ENCODE measurements at regions not wholly inside any gene's neighbourhood (a gene's known extent, or its start where the extent isn't known, plus 50 kb on each side); places are given as distances from the start of the nearest gene placed in this dataset.

DNA sequence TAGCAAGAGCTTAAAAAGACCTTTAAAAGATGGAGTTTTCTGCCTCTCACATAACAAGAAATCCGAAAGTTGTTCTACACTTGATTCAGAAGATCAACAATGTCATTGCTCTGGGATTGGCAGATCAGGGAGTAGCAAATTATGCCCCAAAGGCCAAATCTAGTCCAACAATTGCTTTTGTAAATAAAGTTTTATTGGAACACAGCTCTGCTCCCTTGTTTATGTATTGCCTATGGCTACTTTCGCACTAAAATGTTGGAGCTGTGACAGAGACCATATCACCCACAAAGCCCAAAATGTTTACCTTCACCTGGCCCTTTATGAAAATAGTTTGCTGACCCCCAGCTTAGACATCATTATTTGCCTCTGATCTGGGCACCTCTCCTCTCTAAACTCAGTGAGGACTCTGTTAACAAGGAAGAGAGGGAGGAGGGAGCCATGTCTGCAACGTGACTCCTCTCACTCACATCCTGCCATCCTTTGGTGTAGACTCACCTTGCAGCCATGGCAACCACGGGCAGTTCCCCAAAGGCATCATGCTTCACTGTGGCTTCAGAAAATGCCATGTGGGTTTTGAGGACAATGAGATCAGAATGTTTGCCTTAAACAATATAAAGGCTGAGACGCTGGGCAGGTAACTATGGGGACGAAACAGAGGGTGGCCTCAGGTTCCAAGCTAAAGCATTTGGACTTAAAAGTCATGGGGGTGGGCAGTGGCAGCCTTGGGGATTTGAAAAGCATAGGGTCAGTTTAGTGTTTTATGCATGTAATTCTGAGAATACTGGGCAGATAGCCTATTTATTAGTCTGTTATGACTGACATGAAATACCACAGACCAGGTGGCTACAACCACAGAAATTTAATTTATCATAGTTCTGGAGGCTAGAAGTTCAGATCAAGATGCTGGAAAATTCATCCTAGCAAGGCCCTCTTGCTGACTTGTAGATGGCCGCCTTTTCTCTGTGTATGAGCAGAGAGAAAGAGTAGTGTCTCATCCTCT lies 149.7 kb upstream of the TNFAIP3 start:
- no peak for TF ChIP-seq EZH2 (IDR thresholded peaks at IDR 0.05; ENCODE audit: insufficient read depth, poor library complexity, severe bottlenecking)
- TF ChIP-seq EZH2phosphoT487 (IDR thresholded peaks at IDR 0.05; ENCODE audit: insufficient read depth, low read depth) = no peak

Data from GM23248 (cell line).